GM12873 (cell line): ENCODE measurements at regions not wholly inside any gene's neighbourhood (a gene's known extent, or its start where the extent isn't known, plus 50 kb on each side); places are given as distances from the start of the nearest gene placed in this dataset.

ENCODE experiments used
- TF ChIP-seq, protein P1 (sequence below): IDR thresholded peaks from 2 replicates; pipeline ENCODE4 v1.5.1; 2012; ENCODE audit warnings: low read depth, mild to moderate bottlenecking, moderate library complexity, low read length, control low read depth; ENCODE audit not compliant: insufficient read depth; ENCODE audit errors: missing control alignments

DNA sequence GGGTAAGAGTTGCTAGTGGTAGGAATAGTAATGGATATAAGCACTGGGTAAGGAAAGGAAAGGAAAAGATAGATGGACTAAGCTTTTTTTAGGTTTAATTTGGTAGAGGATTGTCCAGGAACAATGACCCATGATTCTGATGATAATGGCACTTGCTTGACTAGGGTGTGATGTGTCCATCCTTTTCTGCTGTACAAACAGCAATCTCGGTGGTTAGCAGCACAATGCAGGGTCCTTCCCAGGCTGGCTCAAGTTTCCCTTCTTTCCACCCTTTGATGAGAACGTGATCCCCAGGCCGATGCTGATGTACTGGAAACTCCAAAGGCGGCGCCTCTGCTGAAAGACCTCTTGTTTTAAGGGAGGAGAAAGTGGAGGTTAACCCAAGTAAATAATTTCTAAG lies 105.3 kb downstream of the TMEM167A start:
- TF ChIP-seq, protein P1, sequence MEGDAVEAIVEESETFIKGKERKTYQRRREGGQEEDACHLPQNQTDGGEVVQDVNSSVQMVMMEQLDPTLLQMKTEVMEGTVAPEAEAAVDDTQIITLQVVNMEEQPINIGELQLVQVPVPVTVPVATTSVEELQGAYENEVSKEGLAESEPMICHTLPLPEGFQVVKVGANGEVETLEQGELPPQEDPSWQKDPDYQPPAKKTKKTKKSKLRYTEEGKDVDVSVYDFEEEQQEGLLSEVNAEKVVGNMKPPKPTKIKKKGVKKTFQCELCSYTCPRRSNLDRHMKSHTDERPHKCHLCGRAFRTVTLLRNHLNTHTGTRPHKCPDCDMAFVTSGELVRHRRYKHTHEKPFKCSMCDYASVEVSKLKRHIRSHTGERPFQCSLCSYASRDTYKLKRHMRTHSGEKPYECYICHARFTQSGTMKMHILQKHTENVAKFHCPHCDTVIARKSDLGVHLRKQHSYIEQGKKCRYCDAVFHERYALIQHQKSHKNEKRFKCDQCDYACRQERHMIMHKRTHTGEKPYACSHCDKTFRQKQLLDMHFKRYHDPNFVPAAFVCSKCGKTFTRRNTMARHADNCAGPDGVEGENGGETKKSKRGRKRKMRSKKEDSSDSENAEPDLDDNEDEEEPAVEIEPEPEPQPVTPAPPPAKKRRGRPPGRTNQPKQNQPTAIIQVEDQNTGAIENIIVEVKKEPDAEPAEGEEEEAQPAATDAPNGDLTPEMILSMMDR, result no peak

- TF ChIP-seq, protein P1, result no peak
Observed at GRCh38 chr5:82967072-82967471, 110.1 kb downstream of the TMEM167A start.

DNA sequence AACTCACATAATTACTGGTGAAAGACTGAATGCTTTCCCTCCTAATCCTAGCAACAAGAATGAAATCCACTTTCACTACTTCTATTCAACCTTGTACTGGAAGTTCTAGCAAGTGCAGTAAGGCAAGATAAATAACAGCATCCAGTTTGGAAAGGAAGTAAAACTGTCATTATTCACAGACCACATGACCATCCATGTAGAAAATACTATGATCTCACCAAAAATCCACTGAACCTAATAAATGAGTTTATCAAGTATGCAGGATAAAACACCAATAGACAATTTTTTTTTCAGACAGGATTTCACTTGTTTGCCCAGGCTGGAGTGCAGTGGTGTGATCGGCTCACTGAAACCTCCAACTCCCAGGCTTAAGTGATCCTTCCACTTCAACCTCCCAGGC lies 117.7 kb downstream of the TMEM167A start:
- TF ChIP-seq, protein P1, result no peak

GRCh38 chr5:82956600-82956999 lies 120.6 kb downstream of the TMEM167A start:
- TF ChIP-seq, protein P1, result no peak

DNA sequence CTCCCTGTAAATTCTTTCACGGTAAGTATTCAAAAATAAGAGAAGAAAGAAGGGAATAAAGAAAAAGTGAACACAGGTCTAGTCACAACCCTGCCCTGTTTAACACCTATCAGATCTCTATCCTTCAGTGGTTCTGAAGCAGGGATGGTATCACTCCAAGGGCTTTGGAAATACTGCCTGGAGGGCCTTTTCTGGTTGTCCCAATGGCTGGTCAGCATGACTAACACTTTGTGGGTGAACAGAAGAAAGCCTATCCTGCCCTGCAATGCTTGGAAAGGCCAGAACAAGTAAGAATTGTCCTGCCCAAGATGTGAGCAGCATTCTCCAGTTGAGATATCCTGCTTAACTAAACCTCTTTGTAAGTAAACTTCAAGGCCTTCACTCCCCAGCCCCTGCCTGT lies 124.9 kb downstream of the TMEM167A start:
- TF ChIP-seq, protein P1, result no peak

GRCh38 chr5:82942083-82942881 lies 134.9 kb downstream of the TMEM167A start:
- TF ChIP-seq, protein P1, result no peak

DNA sequence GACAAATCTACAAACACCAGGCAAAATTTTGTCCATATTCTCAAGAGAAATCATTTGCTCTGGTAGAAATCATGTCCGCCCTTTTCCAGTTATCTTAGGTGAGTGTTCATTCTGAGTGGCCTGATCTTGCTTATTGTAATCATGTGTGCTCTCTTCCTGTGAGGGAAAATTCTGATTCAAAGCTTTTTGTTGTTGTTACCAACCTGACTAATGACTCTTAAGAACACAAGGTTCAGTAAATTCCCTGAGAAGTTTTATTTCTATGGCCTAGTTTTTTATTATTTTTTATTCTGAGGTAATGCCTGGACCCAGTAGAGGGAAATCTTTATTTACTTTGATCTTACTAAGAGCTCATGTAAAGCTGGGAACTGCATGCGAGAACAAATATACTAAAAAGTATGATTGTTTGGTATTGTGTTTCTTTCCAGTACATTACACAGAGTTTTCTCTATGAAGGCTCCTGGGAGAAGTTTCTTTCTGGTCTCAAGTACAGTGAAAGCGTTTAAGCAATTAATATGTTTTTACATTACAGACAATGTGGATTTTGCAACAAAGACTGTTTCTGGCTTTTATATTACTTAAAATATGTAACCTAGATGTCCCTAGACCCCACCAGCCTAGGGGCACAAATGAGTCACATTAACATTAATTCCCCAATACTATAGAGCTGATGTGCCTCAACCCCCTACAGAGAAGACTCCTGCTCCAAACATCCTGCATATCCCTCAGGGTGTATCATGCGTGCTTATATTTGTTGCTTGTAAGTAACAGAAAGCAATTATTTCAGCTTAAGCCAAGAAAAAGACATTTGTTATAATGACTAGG lies 138.1 kb downstream of the TMEM167A start:
- TF ChIP-seq, protein P1, result no peak
